Brain microvascular endothelial cell (primary cell): ENCODE measurements at regions not wholly inside any gene's neighbourhood (a gene's known extent, or its start where the extent isn't known, plus 50 kb on each side); places are given as distances from the start of the nearest gene placed in this dataset.
A peak's percentile ranks its signal among the peaks of the same experiment; 100 is the strongest.

Source experiments
- DNase-seq: peaks from one replicate; pipeline ENCODE4 v3.0.0-alpha.2; 2020
- H3K27ac ChIP-seq: fragments of 250-450 bp; sonication (Bioruptor Pico); 2 replicates; pipeline ENCODE4 v1.5.1; 2020; ENCODE audit warnings: mild to moderate bottlenecking, moderate library complexity
- H3K27me3 ChIP-seq: fragments of 250-450 bp; sonication (Bioruptor Pico); replicated peaks from 2 replicates; pipeline ENCODE4 v1.5.1; 2020; ENCODE audit warnings: mild to moderate bottlenecking
- H3K36me3 ChIP-seq: fragments of 250-450 bp; sonication (Bioruptor Pico); replicated peaks from 2 replicates; pipeline ENCODE4 v1.5.1; 2020; ENCODE audit warnings: mild to moderate bottlenecking
- H3K4me3 ChIP-seq: 2 replicates; pipeline ENCODE4 v1.5.1; 2011; ENCODE audit warnings: low read depth, mild to moderate bottlenecking, control low read depth, low read length, moderate library complexity
- in situ Hi-C: cut with HindIII; loops from 2 replicates; pipeline ENCODE4 v1.10.0; 2017; ENCODE audit warnings: low sequenced_read_pairs, low pct_ligation_motif_present
- TF ChIP-seq, protein P1 (sequence below): IDR thresholded peaks from 2 replicates; pipeline ENCODE4 v1.5.1; 2011; ENCODE audit warnings: low read depth, mild to moderate bottlenecking, moderate library complexity, low read length, control low read depth, inconsistent platforms; ENCODE audit errors: missing control alignments

DNA sequence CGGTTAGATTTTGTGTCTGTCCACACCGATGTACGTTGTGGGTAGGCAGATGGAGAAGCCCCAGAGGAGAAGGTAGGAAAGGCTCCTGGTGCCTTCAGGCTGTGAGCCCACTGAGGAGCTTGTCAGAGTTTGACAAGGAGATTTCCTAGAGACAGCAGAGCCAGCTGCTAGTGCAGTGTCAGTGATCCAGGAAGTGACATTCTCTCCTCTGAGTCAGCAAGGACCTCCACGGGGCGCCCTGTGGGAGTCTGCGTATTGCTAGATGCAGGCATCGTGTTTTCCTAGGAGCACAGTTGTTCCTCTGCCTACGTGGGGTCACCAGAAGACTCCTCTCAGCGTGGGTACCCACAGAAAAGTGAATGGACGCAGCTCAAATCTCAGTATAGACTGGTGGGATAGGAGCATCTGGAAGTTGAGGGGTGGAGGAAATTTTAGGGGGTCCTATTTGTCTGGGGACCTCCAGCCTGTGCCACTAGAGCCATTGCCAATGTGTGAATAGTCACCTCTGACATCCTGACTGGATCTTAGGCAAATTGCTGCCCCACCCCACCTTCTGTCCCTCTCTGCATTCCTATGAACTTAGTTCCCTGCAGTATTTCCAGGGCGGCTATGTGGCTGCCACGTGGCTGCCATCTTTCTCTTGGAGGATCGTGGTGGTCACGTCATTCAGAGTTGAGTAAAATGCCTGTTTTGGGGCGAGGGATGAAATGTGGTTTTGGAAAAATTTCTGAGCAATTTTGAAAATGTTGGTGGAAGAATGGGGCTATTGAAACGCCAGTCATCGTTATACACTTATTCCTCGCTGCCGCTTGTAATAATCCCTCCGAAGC lies 84.8 kb upstream of the KLHL25 start:
- Histone ChIP-seq H3K36me3 (no peaks in the 10 kb centered on the region), H3K27me3 (no peaks in the 10 kb centered on the region), H3K4me3 (no peak overlapping the region), H3K27ac (no peak overlapping the region)
- TF ChIP-seq, protein P1, sequence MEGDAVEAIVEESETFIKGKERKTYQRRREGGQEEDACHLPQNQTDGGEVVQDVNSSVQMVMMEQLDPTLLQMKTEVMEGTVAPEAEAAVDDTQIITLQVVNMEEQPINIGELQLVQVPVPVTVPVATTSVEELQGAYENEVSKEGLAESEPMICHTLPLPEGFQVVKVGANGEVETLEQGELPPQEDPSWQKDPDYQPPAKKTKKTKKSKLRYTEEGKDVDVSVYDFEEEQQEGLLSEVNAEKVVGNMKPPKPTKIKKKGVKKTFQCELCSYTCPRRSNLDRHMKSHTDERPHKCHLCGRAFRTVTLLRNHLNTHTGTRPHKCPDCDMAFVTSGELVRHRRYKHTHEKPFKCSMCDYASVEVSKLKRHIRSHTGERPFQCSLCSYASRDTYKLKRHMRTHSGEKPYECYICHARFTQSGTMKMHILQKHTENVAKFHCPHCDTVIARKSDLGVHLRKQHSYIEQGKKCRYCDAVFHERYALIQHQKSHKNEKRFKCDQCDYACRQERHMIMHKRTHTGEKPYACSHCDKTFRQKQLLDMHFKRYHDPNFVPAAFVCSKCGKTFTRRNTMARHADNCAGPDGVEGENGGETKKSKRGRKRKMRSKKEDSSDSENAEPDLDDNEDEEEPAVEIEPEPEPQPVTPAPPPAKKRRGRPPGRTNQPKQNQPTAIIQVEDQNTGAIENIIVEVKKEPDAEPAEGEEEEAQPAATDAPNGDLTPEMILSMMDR = no peak
- peak; percentile 28 for DNase-seq
- in situ Hi-C loops = no loop called here

DNA sequence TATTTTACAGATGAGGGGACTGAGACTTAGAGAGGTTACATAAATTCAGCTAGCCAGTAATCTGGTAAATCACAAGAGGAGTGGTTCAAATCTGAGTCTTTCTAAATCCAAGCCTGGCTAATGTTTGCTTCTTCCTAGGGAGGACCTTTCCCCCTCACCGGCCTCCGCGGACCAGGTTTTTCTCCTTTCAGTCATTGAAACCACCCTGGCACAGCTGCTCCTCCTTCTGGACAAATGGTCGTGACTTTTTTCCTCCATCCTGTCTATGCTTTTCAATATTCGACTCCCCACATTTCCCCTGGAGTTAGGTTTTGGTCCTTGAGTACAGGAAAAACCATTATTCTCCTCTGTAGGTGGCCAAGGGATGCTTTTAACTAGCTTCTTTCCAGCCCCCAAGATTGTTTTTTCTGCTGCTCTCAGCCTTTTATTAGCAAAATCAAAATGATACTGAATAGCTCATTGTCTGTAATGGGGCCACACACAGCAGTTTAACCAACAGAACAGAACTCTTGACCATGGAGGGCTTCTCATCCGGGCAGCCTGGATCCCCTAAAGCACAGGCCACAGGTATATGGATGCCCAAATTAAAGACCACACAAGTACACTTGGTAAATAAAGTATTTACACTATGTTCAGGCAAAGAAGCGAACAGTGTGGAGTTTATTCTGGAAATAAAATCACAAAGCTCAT lies 85.9 kb upstream of the KLHL25 start:
- H3K36me3 ChIP-seq = no peaks in the 10 kb centered on the region
- H3K27ac ChIP-seq = no peak overlapping the region
- DNase-seq = no peak
- no peaks in the 10 kb centered on the region for H3K27me3 ChIP-seq
- no peak overlapping the region for H3K4me3 ChIP-seq
- in situ Hi-C loops = no loop called here
- TF ChIP-seq, protein P1 = no peak

DNA sequence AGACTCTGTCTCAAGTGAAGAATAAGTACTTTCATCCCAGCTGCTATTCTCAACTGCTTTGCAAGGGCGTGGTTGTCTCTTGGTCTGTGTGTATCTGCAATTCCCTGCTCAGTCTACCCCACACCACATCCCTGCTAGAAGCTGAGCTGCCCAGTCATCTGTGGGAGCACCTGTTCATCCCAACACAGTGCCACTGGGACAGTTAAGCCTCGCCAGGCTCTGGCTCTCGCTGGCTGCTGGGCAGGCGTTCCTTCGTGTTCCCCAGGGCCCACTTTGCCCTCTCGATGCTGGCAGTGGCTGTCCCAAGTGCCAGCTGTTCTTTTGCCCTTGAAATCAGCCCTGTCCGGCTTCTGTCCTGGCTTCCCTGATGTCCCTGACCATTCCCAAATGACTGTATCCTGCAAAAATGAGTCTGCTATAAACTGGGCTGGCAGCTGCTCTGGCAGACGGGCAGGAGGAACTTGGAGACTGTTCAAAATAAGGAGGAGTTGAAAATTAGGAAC lies 91.6 kb upstream of the KLHL25 start:
- no peaks in the 10 kb centered on the region for H3K36me3 ChIP-seq
- in situ Hi-C loops = no loop called here
- H3K4me3 ChIP-seq = no peak overlapping the region
- H3K27ac ChIP-seq = no peak overlapping the region
- DNase-seq = no peak
- TF ChIP-seq, protein P1 = no peak
- H3K27me3 ChIP-seq = no peaks in the 10 kb centered on the region

DNA sequence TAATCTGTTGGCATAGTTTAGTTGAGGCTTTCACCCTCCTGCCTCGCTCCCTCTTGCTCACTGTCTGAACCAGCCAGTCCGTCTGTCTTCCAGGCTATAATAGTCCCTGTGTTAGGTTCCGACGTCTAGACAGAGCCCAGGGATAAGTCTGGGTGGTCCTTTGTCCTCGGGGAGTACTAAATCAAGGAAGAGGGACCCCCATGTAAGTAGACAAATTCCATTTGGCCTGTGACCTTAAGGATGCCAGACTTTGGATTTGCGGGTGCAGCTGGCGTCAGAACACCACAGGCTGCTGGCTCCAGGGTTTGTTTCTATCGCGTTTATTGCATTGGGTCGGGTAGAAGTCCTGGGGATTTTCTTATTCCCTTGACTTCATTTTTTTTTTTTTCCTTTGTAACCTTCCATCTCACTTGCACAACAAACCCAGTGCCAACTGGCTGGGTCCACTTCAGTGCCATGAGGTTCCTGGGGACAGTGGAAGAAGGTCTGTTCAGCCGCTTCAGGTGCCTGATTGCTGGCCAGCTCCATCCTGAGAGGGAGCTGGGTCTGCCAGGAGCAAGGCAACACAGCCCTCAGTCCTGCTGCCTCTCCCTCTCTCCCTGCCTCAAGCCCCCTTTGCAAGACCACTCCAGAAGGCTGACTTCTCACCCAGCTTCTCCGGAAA lies 95.4 kb upstream of the KLHL25 start:
- Histone ChIP-seq H3K36me3 (no peaks in the 10 kb centered on the region), H3K4me3 (no peak overlapping the region), H3K27ac (no peak overlapping the region), H3K27me3 (no peaks in the 10 kb centered on the region)
- TF ChIP-seq, protein P1 = no peak
- no peak for DNase-seq
- in situ Hi-C loops = no loop called here

DNA sequence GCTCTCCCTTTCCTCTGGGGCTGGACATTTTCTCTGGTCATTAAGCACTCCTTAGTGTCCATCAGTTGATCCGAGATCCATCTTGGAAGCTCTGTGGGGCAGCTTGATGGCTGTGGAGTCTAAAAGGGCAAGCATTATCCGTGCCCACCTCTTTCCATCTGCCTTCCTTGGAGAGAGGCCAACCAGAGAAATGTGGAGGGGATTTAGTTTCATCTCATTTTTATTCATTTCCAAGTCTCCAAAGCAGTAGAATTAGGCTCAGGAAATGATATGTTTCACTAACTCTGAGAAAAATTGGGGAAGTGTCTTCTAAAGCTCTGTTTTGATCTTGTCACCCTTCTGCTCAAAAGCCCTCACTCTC lies 95.9 kb upstream of the KLHL25 start:
- H3K36me3 ChIP-seq = no peaks in the 10 kb centered on the region
- no peak overlapping the region for H3K27ac ChIP-seq
- TF ChIP-seq, protein P1 = no peak
- no peak for DNase-seq
- in situ Hi-C loops = no loop called here
- no peak overlapping the region for H3K4me3 ChIP-seq
- H3K27me3 ChIP-seq = no peaks in the 10 kb centered on the region
